ENCODE measurements at regions not wholly inside any gene's neighbourhood (a gene's known extent, or its start where the extent isn't known, plus 50 kb on each side); places are given as distances from the start of the nearest gene placed in this dataset.

DNA sequence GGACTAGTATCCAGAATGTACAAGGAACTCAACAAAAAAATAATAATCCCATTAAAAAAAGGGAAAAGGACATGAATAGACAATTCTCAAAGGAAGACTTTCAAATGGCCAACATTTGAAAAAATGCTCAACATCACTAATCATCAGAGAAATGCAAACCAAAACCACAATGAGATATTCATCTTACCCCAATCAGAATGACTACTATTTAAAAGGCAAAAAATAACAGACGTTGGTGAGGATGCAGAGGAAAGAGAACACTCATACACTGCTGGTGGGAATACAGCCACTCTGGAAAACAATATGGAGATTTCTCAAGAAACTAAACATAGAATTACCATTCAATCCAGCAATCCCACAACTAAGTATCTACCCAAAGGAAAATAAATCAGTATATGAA lies 133.1 kb downstream of the KDR start:
- no peak for DNase-seq (ENCODE audit: low read depth in 2 of 2)

DNA sequence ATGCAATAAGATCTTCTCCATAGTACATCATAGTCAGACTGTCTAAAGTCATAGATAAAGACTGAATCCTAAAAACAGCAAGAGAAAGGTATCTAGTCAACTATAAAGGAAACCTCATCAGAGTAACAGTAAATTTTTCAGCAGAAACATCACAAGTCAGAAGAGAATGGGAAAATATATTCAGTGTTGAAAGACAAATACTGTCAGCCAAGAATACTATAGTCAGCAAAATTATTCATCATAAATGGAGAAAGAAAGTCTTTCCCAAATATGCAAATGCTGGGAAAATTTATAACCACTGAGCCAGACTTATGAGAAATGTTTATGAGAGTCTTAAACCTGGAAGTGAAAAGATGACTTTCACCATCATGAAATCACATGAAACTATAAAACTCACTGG lies 136.7 kb downstream of the KDR start:
- no peak for DNase-seq (ENCODE audit: low read depth in 2 of 2)

GRCh38 chr4:54986095-54986846 lies 139.1 kb downstream of the KDR start:
- DNase-seq (ENCODE audit: low read depth in 2 of 2) = no peak

DNA sequence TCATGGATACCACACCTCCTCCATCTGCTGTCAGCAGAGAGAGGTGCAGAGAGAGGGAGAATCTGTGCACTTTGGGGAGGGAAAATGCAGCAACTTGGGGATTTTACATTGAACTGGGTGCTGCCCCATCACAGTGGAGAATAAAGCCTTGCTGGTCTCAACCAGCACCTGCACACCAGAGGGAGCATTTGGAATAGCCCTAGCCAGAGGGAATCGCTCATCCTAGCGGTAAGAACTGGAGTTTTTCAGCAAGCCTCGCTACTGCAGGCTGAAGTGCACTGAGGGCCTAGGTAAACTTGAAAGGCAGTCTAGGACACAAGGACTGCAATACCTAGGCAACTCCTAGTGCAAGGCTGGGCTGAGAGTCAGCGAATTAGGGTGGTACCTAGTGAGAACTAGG lies 148.7 kb downstream of the KDR start:
- DNase-seq (ENCODE audit: low read depth in 2 of 2) = no peak

GRCh38 chr4:54976031-54976430 lies 149.4 kb downstream of the KDR start:
- no peak for DNase-seq (ENCODE audit: low read depth in 2 of 2)

DNA sequence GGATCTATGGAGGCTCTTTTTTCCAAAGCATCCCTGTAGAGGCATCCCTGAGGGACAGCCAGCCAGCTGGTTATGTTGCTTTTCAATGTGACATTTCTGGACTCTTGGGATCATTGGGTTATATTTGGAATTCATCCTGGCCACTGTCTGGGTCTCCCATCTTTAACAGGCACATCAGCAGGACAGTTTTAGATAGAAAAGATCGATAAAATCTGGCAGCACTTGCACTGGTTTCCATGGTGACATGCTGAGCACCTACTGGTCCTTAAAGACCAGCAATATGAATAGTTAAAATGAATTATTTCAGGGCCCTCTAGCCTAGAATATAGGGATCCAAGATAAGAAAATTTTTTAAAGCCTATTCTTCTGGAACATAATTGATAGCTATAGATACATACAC lies 151.6 kb downstream of the KDR start:
- DNase-seq (ENCODE audit: low read depth in 2 of 2) = no peak

GRCh38 chr4:54971474-54971950 lies 153.9 kb downstream of the KDR start:
- DNase-seq (ENCODE audit: low read depth in 2 of 2) = no peak

GRCh38 chr4:54967289-54967688 lies 158.1 kb downstream of the KDR start:
- DNase-seq (ENCODE audit: low read depth in 2 of 2) = no peak

GRCh38 chr4:54961357-54961975 lies 163.9 kb downstream of the KDR start:
- DNase-seq (ENCODE audit: low read depth in 2 of 2) = no peak

GRCh38 chr4:54959651-54960116 lies 165.7 kb downstream of the KDR start:
- no peak for DNase-seq (ENCODE audit: low read depth in 2 of 2)

- DNase-seq (ENCODE audit: low read depth in 2 of 2) = no peak
Observed at GRCh38 chr4:54959131-54959530, 166.3 kb downstream of the KDR start.

DNA sequence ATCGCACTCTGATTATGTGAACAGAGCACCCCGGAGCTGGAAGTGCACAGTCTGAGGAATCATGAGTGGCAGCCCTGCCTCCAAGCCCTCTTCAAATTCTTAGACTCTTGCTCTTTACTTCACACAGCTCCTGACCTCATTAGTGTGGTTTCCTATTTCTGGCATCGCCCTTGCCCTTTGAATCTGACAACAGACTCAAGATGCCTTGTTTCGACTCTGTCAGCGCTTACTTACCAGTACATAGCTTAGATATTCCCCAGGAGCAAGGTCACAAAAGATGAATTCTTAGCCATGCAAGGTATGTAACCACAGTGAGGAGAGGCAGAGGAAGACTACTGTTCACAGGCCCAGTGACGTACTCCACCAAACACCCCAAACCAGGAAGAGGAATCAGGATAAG lies 167.2 kb downstream of the KDR start:
- no peak for DNase-seq (ENCODE audit: low read depth in 2 of 2)

GRCh38 chr4:54954656-54955388 lies 170.6 kb downstream of the KDR start:
- DNase-seq (ENCODE audit: low read depth in 2 of 2) = no peak

DNA sequence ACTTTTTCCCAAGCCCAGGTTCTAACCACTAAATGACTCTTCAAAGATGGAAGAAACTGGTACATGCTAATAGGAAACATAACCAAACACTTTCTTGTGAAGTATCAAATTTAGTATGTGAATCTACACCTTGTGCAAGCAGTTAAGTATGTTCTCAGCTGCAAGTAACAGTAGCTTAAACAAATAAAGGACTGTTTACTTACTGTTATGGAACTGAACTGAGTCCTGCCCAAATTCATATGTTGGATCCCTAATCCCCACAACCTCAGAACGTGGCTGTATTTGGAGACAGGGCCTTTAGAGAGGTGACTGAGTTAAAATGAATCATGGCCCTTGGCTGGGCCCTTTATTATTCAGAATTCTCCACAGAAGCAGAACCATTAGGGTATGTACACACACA lies 178.7 kb downstream of the KDR start:
- no peak for DNase-seq (ENCODE audit: low read depth in 2 of 2)

GRCh38 chr4:54945838-54946237 lies 179.6 kb downstream of the KDR start:
- DNase-seq (ENCODE audit: low read depth in 2 of 2) = no peak

GRCh38 chr4:54942721-54943120 lies 182.7 kb downstream of the KDR start:
- no peak for DNase-seq (ENCODE audit: low read depth in 2 of 2)

- DNase-seq (ENCODE audit: low read depth in 2 of 2) = no peak
Observed at GRCh38 chr4:54941994-54942552, 183.3 kb downstream of the KDR start.

GRCh38 chr4:54940996-54941865 lies 184.2 kb downstream of the KDR start:
- DNase-seq (ENCODE audit: low read depth in 2 of 2) = peak in 1 of 2 donors; percentile 1

- no peak for DNase-seq (ENCODE audit: low read depth in 2 of 2)
Observed at GRCh38 chr4:54937501-54937900, 187.9 kb downstream of the KDR start.

DNA sequence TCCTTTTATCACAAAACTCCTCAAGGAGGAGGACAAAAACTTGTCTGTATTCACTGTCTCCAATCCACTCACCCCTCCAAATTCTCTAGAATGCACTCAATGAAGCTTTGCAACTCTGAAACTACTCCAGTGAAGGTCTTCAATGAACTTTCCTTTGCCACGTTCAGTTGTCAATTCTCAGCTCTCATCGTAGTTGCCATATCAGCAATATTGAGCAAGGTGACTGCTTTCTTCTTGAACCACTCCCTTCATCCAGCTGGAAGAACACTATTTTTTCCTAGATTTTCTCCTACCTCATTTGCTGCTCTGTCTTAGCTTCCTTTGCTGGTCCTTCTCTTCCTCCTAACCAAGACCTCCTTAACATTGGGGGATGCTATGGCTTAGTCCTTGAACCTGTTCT lies 191.8 kb downstream of the KDR start:
- no peak for DNase-seq (ENCODE audit: low read depth in 2 of 2)

- DNase-seq (ENCODE audit: low read depth in 2 of 2) = no peak
Observed at GRCh38 chr4:54930226-54930625, 195.2 kb downstream of the KDR start.
